ENCODE measurements at regions not wholly inside any gene's neighbourhood (a gene's known extent, or its start where the extent isn't known, plus 50 kb on each side); places are given as distances from the start of the nearest gene placed in this dataset.

DNA sequence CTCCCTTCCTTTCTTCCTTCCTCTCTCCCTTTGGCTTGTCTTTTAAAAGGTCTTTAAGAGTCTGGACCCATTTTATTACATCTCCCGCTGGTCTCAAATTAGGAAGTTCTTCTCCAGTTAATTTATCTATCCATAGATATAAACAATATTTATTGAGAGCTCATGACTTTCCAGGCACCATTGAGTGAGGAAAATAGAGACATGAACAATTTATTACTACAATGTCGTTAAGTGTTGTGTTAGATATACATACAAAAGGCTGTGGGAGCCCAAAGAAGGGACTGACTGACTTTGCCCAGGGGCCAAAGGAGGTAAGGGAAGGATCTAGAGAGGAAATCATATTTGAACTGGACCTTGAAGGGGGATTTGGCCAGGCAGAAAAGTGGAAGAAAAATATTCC, 51.6 kb upstream of the DEUP1 start:
- no peak for DNase-seq (ENCODE audit: extremely low spot score, unreplicated experiment)
- no peak overlapping the region for H3K27ac Mint-ChIP-seq (ENCODE audit: unreplicated experiment)
- H3K9me3 Mint-ChIP-seq (ENCODE audit: unreplicated experiment), result no peaks in the 10 kb centered on the region
- TF ChIP-seq, protein P1, sequence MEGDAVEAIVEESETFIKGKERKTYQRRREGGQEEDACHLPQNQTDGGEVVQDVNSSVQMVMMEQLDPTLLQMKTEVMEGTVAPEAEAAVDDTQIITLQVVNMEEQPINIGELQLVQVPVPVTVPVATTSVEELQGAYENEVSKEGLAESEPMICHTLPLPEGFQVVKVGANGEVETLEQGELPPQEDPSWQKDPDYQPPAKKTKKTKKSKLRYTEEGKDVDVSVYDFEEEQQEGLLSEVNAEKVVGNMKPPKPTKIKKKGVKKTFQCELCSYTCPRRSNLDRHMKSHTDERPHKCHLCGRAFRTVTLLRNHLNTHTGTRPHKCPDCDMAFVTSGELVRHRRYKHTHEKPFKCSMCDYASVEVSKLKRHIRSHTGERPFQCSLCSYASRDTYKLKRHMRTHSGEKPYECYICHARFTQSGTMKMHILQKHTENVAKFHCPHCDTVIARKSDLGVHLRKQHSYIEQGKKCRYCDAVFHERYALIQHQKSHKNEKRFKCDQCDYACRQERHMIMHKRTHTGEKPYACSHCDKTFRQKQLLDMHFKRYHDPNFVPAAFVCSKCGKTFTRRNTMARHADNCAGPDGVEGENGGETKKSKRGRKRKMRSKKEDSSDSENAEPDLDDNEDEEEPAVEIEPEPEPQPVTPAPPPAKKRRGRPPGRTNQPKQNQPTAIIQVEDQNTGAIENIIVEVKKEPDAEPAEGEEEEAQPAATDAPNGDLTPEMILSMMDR (IDR thresholded peaks at IDR 0.05), result no peak
- H3K36me3 Mint-ChIP-seq (ENCODE audit: unreplicated experiment), result no peaks in the 10 kb centered on the region
- H3K4me3 Mint-ChIP-seq (ENCODE audit: unreplicated experiment), result no peak overlapping the region
- H3K27me3 Mint-ChIP-seq (ENCODE audit: unreplicated experiment), result peaks cover 25% of the 10 kb centered on the region
- H3K4me1 Mint-ChIP-seq (ENCODE audit: unreplicated experiment), result no peaks in the 10 kb centered on the region

DNA sequence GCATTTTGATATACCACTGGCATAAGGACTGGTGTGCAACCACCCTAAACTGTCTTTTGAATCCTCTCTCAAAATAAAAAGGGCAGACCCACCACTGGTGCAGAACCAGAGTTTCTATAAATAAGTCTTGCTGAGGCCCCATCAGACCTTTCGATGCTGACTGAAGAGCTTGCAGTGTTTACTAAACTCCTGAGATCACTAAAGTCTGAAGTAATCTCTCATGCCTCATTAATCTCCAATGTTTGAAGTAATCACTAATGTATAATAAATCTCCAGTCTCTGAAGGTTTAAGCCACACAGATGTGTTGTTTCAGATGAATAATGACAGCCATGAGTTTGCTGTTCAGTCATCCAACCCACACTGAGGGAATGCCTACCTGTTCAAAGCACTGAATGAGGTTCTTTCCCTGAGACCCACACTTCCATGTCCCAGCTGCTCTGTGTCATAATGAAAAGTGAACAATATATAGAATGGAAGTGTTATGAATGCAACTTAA, 50.6 kb upstream of the DEUP1 start:
- TF ChIP-seq, protein P1 (IDR thresholded peaks at IDR 0.05), result no peak
- Mint-ChIP-seq H3K4me3 (ENCODE audit: unreplicated experiment) (no peak overlapping the region), H3K27me3 (ENCODE audit: unreplicated experiment) (peaks cover 27% of the 10 kb centered on the region), H3K27ac (ENCODE audit: unreplicated experiment) (no peak overlapping the region), H3K9me3 (ENCODE audit: unreplicated experiment) (no peaks in the 10 kb centered on the region), H3K36me3 (ENCODE audit: unreplicated experiment) (no peaks in the 10 kb centered on the region), H3K4me1 (ENCODE audit: unreplicated experiment) (no peaks in the 10 kb centered on the region)
- DNase-seq (ENCODE audit: extremely low spot score, unreplicated experiment), result no peak

Data from osteocyte (in vitro differentiated cells).